ENCODE measurements at regions not wholly inside any gene's neighbourhood (a gene's known extent, or its start where the extent isn't known, plus 50 kb on each side); places are given as distances from the start of the nearest gene placed in this dataset.

GRCh38 chr11:110032259-110032658 is 60.9 kb upstream of the ZC3H12C start:
- DNase-seq = no peak

- no peak for DNase-seq
These were observed 60.1 kb upstream of the ZC3H12C start for GRCh38 chr11:110032957-110033570.

GRCh38 chr11:110034806-110035205 is 58.4 kb upstream of the ZC3H12C start:
- no peak for DNase-seq

- no peak for DNase-seq
These were observed 57.8 kb upstream of the ZC3H12C start for GRCh38 chr11:110035357-110035756.

- DNase-seq = no peak
These were observed 55.0 kb upstream of the ZC3H12C start for GRCh38 chr11:110038201-110038600.
